OCI-LY7 (cell line): ENCODE measurements at regions not wholly inside any gene's neighbourhood (a gene's known extent, or its start where the extent isn't known, plus 50 kb on each side); places are given as distances from the start of the nearest gene placed in this dataset.

Experiments
- BruUV-seq: library from RNA; stranded (reverse); fragments of 400-500 nt; replicated peaks from 2 replicates; lab custom pipeline; 2021; lab: Mats Ljungman, UMichigan
- CTCF ChIA-PET: fragments of 300-600 bp; sonication (Branson Sonifier 250); formaldehyde crosslinking; loops from one replicate; lab custom pipeline; 2022; ENCODE audit warnings: antibody characterized with exemption; ENCODE audit not compliant: unreplicated experiment; lab: Charles Lee
- POLR2A ChIA-PET: fragments of 300-600 bp; sonication (Branson Sonifier 250); formaldehyde crosslinking; loops from one replicate; lab custom pipeline; 2022; ENCODE audit warnings: antibody characterized with exemption; lab: Charles Lee
- DNase-seq: peaks from one replicate; pipeline ENCODE4 v3.0.0-alpha.2; 2015; ENCODE audit warnings: low spot score
- H2AFZ ChIP-seq: fragments of 200-600 bp; sonication (generic), shearing (Covaris generic); 2 replicates; pipeline ENCODE4 v1.6.1; 2014; ENCODE audit warnings: mild to moderate bottlenecking, antibody characterized with exemption, low read length, moderate library complexity
- H3K27ac ChIP-seq: fragments of 200-600 bp; sonication (generic); 2 replicates; pipeline ENCODE4 v1.5.1; 2014; ENCODE audit warnings: mixed run types, low read depth, mild to moderate bottlenecking, moderate library complexity, low read length, inconsistent platforms; ENCODE audit not compliant: poor library complexity, severe bottlenecking
- H3K36me3 ChIP-seq: fragments of 200-600 bp; sonication (generic); 2 replicates; pipeline ENCODE4 v1.6.1; 2014; ENCODE audit warnings: mild to moderate bottlenecking, antibody characterized with exemption, low read length, moderate library complexity, mixed read lengths; ENCODE audit not compliant: insufficient read depth
- H3K4me1 ChIP-seq: fragments of 200-600 bp; sonication (generic); 2 replicates; pipeline ENCODE4 v1.5.1; 2014; ENCODE audit warnings: mild to moderate bottlenecking, low read length; ENCODE audit not compliant: insufficient read depth, poor library complexity, severe bottlenecking
- H3K4me2 ChIP-seq: fragments of 200-600 bp; sonication (generic); 2 replicates; pipeline ENCODE4 v1.6.1; 2014; ENCODE audit warnings: mild to moderate bottlenecking, low read length
- H3K4me3 ChIP-seq: fragments of 200-600 bp; sonication (generic); 2 replicates; pipeline ENCODE4 v1.5.1; 2014; ENCODE audit warnings: mild to moderate bottlenecking, low read depth, low read length; ENCODE audit not compliant: poor library complexity, severe bottlenecking
- H3K79me2 ChIP-seq: fragments of 200-600 bp; sonication (generic); 2 replicates; pipeline ENCODE4 v1.6.1; 2016; ENCODE audit warnings: low read depth, mild to moderate bottlenecking, low read length, moderate library complexity, mixed read lengths; ENCODE audit not compliant: insufficient read depth
- H3K9me2 ChIP-seq: fragments of 200-600 bp; sonication (generic); 2 replicates; pipeline ENCODE4 v1.6.1; 2016; ENCODE audit warnings: mild to moderate bottlenecking, low read length, mixed read lengths; ENCODE audit not compliant: insufficient read depth
- H3K9me3 ChIP-seq: fragments of 200-600 bp; sonication (generic); 2 replicates; pipeline ENCODE4 v1.6.1; 2014; ENCODE audit warnings: mild to moderate bottlenecking, mixed run types, low read length, mixed read lengths
- H4K20me1 ChIP-seq: fragments of 200-600 bp; sonication (generic); 2 replicates; pipeline ENCODE4 v1.6.1; 2014; ENCODE audit warnings: mild to moderate bottlenecking, antibody characterized with exemption, low read length, moderate library complexity, mixed read lengths; ENCODE audit not compliant: insufficient read depth
- EZH2phosphoT487 ChIP-seq: fragments of 200-600 bp; sonication (generic); IDR thresholded peaks from 2 replicates; pipeline ENCODE4 v1.6.1; 2018; ENCODE audit warnings: low read depth, borderline replicate concordance, mild to moderate bottlenecking, mixed run types, antibody characterized with exemption, low read length, moderate library complexity, mixed read lengths
- intact Hi-C: fragments of 100-400 bp; cut with micrococcal nuclease; formaldehyde crosslinking; loops from one replicate; pipeline ENCODE4 v1.10.0; 2022; ENCODE audit not compliant: unreplicated experiment
- TF ChIP-seq, protein P1 (sequence below): fragments of 200-600 bp; sonication (generic); conservative IDR thresholded peaks from 2 replicates; pipeline ENCODE4 v1.5.1; 2014; ENCODE audit warnings: mild to moderate bottlenecking, antibody characterized with exemption, low read length, moderate library complexity, mixed read lengths

DNA sequence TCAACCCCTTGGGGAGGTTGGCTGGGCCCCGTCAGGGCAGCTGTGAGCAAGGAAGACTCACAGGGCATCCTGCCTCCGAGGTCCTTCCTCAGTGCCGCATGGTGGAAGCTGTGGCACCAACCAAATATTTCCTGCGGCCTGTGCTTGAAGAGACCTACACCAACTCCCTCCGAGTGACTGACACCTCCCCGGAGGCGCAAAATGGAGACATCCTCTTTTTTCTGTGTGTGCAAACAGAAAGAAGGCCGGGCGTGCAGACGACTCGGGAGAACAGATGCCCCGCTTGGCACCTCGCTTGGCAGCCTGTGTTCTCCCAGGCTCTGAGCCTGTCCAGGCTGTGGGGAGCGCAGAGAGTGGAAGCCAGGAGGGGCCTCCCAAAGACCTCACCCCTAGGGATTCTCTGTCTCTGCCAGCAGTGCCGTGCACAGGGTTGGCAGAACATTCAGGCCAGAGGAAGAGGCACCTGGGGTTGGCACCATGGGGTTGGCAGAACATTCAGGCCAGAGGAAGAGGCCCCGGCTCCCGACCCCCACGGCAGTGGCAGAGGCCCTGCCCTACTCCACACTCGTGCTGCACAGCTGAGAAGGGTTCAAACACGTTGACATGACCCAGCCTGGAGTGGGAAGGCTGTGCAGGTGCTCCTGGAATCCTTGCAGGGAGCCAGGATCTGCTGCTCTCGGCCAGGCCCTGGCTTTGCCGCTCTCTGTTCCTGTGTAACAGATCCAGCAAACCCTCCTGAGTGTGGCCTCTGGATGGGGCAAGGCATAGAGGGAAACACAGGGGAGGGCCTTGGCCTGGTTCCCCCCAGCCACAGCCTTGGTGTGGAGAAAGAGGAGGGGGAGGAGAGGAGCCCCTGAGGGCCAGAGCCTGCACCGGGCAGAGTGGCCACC lies 805.5 kb downstream of the BRD1 start:
- CTCF ChIA-PET = no interaction called here
- Histone ChIP-seq H3K9me2 (no peaks in the 10 kb centered on the region), H3K4me1 (no peaks in the 10 kb centered on the region), H3K36me3 (no peaks in the 10 kb centered on the region), H3K4me3 (no peak overlapping the region), H2AFZ (no peak overlapping the region), H4K20me1 (no peaks in the 10 kb centered on the region), H3K27ac (no peak overlapping the region), H3K79me2 (no peaks in the 10 kb centered on the region), H3K4me2 (no peak overlapping the region), H3K9me3 (no peaks in the 10 kb centered on the region)
- BruUV-seq = no TSS peak
- intact Hi-C loops = no loop called here
- POLR2A ChIA-PET = no interaction called here
- TF ChIP-seq EZH2phosphoT487 = no peak
- TF ChIP-seq, protein P1, sequence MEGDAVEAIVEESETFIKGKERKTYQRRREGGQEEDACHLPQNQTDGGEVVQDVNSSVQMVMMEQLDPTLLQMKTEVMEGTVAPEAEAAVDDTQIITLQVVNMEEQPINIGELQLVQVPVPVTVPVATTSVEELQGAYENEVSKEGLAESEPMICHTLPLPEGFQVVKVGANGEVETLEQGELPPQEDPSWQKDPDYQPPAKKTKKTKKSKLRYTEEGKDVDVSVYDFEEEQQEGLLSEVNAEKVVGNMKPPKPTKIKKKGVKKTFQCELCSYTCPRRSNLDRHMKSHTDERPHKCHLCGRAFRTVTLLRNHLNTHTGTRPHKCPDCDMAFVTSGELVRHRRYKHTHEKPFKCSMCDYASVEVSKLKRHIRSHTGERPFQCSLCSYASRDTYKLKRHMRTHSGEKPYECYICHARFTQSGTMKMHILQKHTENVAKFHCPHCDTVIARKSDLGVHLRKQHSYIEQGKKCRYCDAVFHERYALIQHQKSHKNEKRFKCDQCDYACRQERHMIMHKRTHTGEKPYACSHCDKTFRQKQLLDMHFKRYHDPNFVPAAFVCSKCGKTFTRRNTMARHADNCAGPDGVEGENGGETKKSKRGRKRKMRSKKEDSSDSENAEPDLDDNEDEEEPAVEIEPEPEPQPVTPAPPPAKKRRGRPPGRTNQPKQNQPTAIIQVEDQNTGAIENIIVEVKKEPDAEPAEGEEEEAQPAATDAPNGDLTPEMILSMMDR = no peak
- no peak for DNase-seq

DNA sequence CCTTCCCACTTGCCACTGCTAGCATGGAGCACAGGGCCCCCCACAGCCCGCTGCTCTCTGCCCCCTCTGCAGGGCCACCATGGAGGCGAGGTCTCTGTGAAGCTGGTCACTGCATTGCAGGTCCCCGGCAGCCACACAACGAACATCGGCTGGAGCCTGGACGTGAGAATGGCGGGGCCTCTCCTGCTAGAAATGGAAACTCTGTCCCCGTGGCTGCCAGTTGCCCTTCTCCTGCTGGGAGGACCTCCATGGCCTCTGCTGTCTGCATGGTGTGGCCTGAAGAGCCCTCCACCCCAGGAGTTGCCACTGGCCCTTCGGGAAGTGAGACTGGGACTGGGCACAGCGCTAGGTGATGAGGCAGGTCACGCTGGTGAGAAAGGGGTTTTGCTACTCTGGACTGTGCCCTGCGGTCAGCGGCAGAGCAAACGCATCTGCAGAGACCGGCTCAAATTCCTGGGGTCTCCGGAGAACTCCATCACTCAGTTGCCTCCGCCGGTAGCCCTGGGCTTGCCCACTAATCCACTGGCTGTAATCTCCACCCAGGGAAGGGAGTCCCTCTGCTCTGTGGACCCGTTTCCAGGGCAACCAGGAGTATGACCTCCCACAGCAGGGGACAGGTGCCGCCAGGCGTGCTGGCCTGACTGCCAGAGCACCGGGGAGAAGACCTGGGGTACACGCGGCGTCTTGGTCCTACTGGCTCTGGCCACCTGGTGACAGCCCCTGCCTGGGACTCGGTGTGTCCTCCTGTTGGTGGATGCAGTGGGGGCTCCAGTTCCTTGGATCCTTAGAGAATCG lies 806.3 kb downstream of the BRD1 start:
- H3K4me3 ChIP-seq = no peak overlapping the region
- no peak overlapping the region for H3K27ac ChIP-seq
- H2AFZ ChIP-seq = no peak overlapping the region
- intact Hi-C loops = no loop called here
- no peaks in the 10 kb centered on the region for H3K79me2 ChIP-seq
- H4K20me1 ChIP-seq = no peaks in the 10 kb centered on the region
- H3K9me2 ChIP-seq = no peaks in the 10 kb centered on the region
- no peaks in the 10 kb centered on the region for H3K4me1 ChIP-seq
- TF ChIP-seq EZH2phosphoT487 = no peak
- TF ChIP-seq, protein P1 = no peak
- DNase-seq = no peak
- POLR2A ChIA-PET = no interaction called here
- CTCF ChIA-PET = no interaction called here
- no peaks in the 10 kb centered on the region for H3K9me3 ChIP-seq
- no TSS peak for BruUV-seq
- H3K4me2 ChIP-seq = no peak overlapping the region
- no peaks in the 10 kb centered on the region for H3K36me3 ChIP-seq
